Liver (tissue), 7 donors: ENCODE measurements at regions not wholly inside any gene's neighbourhood (a gene's known extent, or its start where the extent isn't known, plus 50 kb on each side); places are given as distances from the start of the nearest gene placed in this dataset.

ENCODE experiments used
- DNase-seq: peaks from one replicate; pipeline ENCODE4 v3.0.0-alpha.2; 2017; ENCODE audit warnings: low spot score
- H3K27ac ChIP-seq, 2 donors: one replicate each; pipeline ENCODE4 v1.7.0; 2013; ENCODE audit warnings: inconsistent platforms in 2 of 2, low read length in 2 of 2, control low read depth in 1 of 2, low read depth in 1 of 2, mild to moderate bottlenecking in 1 of 2
- H3K27me3 ChIP-seq, 4 donors: one replicate each; pipeline versions ENCODE4 v1.6.1 to v1.7.0; 2013; ENCODE audit warnings: low read length in 3 of 4, inconsistent platforms in 1 of 4, mild to moderate bottlenecking in 1 of 4, moderate library complexity in 1 of 4; ENCODE audit not compliant: control insufficient read depth in 4 of 4, insufficient read depth in 4 of 4
- H3K36me3 ChIP-seq, 4 donors: one replicate each; pipeline versions ENCODE4 v1.6.1 to v1.7.0; 2013; ENCODE audit warnings: low read length in 3 of 4, mild to moderate bottlenecking in 3 of 4, low read depth in 1 of 4, moderate library complexity in 1 of 4; ENCODE audit not compliant: control insufficient read depth in 4 of 4, insufficient read depth in 3 of 4
- H3K4me1 ChIP-seq, 4 donors: one replicate each; pipeline versions ENCODE4 v1.6.1 to v1.7.0; 2013; ENCODE audit warnings: low read length in 3 of 4, mild to moderate bottlenecking in 3 of 4, moderate library complexity in 1 of 4; ENCODE audit not compliant: control insufficient read depth in 4 of 4, insufficient read depth in 4 of 4
- H3K4me3 ChIP-seq, 3 donors: one replicate each; pipeline versions ENCODE4 v1.6.1 to v1.7.0; 2013; ENCODE audit warnings: low read length in 3 of 3, control low read depth in 1 of 3, low read depth in 1 of 3, mild to moderate bottlenecking in 1 of 3
- H3K9ac ChIP-seq, 2 donors: one replicate each; pipeline ENCODE4 v1.7.0; 2013; ENCODE audit warnings: low read length in 2 of 2, mild to moderate bottlenecking in 2 of 2, moderate library complexity in 2 of 2, control low read depth in 1 of 2, low read depth in 1 of 2
- H3K9me3 ChIP-seq, 4 donors: one replicate each; pipeline versions ENCODE4 v1.6.1 to v1.7.0; 2013; ENCODE audit warnings: low read length in 3 of 4; ENCODE audit not compliant: control insufficient read depth in 4 of 4
- ATF3 ChIP-seq: IDR thresholded peaks from 2 replicates; pipeline ENCODE4 v1.6.1; 2016; ENCODE audit warnings: antibody characterized with exemption
- EGR1 ChIP-seq, 2 donors: IDR thresholded peaks; 2 replicates each; pipeline ENCODE4 v1.6.1; 2016 to 2018; ENCODE audit warnings: antibody characterized with exemption in 2 of 2, low read depth in 2 of 2
- FOXA1 ChIP-seq: IDR thresholded peaks from 2 replicates; pipeline ENCODE4 v1.6.1; 2016; ENCODE audit warnings: antibody characterized with exemption
- FOXA2 ChIP-seq: IDR thresholded peaks from 2 replicates; pipeline ENCODE4 v1.6.1; 2016; ENCODE audit warnings: antibody characterized with exemption
- GABPA ChIP-seq, 2 donors: IDR thresholded peaks in 1 of 2; conservative IDR thresholded peaks in 1 of 2; 2 replicates each; pipeline ENCODE4 v1.6.1; 2016; ENCODE audit warnings: antibody characterized with exemption in 2 of 2, mild to moderate bottlenecking in 1 of 2, moderate library complexity in 1 of 2
- HNF4A ChIP-seq, 2 donors: conservative IDR thresholded peaks; 2 replicates each; pipeline ENCODE4 v1.6.1; 2016; ENCODE audit warnings: antibody characterized with exemption in 2 of 2, mild to moderate bottlenecking in 2 of 2
- HNF4G ChIP-seq: IDR thresholded peaks from 2 replicates; pipeline ENCODE4 v1.6.1; 2016; ENCODE audit warnings: antibody characterized with exemption
- JUND ChIP-seq, 2 donors: IDR thresholded peaks; 2 replicates each; pipeline ENCODE4 v1.6.1; 2016; ENCODE audit warnings: antibody characterized with exemption in 2 of 2
- MAX ChIP-seq: IDR thresholded peaks from 2 replicates; pipeline ENCODE4 v1.6.1; 2016; ENCODE audit warnings: antibody characterized with exemption
- NR2F2 ChIP-seq: IDR thresholded peaks from 2 replicates; pipeline ENCODE4 v1.6.1; 2016; ENCODE audit warnings: antibody characterized with exemption
- RAD21 ChIP-seq, 2 donors: IDR thresholded peaks; 2 replicates each; pipeline ENCODE4 v1.6.1; 2016; ENCODE audit warnings: antibody characterized with exemption in 2 of 2, mild to moderate bottlenecking in 2 of 2
- REST ChIP-seq: IDR thresholded peaks from 2 replicates; pipeline ENCODE4 v1.6.1; 2016; ENCODE audit warnings: antibody characterized with exemption, mild to moderate bottlenecking
- RXRA ChIP-seq, 2 donors: IDR thresholded peaks; 2 replicates each; pipeline ENCODE4 v1.6.1; 2017 to 2018; ENCODE audit warnings: antibody characterized with exemption in 2 of 2, mild to moderate bottlenecking in 1 of 2
- SP1 ChIP-seq: IDR thresholded peaks from 2 replicates; pipeline ENCODE4 v1.6.1; 2018; ENCODE audit warnings: antibody characterized with exemption, mild to moderate bottlenecking
- TAF1 ChIP-seq: conservative IDR thresholded peaks from 2 replicates; pipeline ENCODE4 v1.6.1; 2016; ENCODE audit warnings: antibody characterized with exemption, mild to moderate bottlenecking
- YY1 ChIP-seq: IDR thresholded peaks from 2 replicates; pipeline ENCODE4 v1.6.1; 2016; ENCODE audit warnings: antibody characterized with exemption, mild to moderate bottlenecking
- ZBTB33 ChIP-seq: IDR thresholded peaks from 2 replicates; pipeline ENCODE4 v1.6.1; 2016; ENCODE audit warnings: antibody characterized with exemption
- WGBS: extraction: QIAGEN DNeasy Blood & Tissue Kit; methylation state at CpG from one replicate; pipeline ENCODE4 v1.1.7; 2013; 5-methylcytosine and 5-hydroxymethylcytosine counted together
- donor health status: healthy.
- donor health status: healthy.
- donor health status: healthy.
- donor health status: healthy.

GRCh38 chr5:143931476-143931875 is 119.5 kb downstream of the HMHB1 start:
- DNase-seq, result no peak
- Histone ChIP-seq H3K36me3 (no peaks in the 10 kb centered on the region), H3K27ac (no peak overlapping the region), H3K4me3 (no peak overlapping the region), H3K9ac (no peak overlapping the region), H3K9me3 (no peaks in the 10 kb centered on the region), H3K4me1 (no peaks in the 10 kb centered on the region), H3K27me3 (no peaks in the 10 kb centered on the region)
- no peak for TF ChIP-seq RAD21 (IDR thresholded peaks at IDR 0.05)
- TF ChIP-seq NR2F2, result no peak
- TF ChIP-seq EGR1 (IDR thresholded peaks at IDR 0.05; ENCODE audit: low read depth in 2 of 2), result no peak
- no peak for TF ChIP-seq RXRA (IDR thresholded peaks at IDR 0.05)
- TF ChIP-seq HNF4G, result no peak
- no peak for TF ChIP-seq HNF4A (conservative IDR thresholded peaks at IDR 0.05)
- TF ChIP-seq GABPA (IDR thresholded peaks at IDR 0.05 in 1 of 2, conservative IDR thresholded peaks at IDR 0.05 in 1 of 2), result no peak
- no peak for TF ChIP-seq FOXA2
- no peak for TF ChIP-seq FOXA1
- no peak for TF ChIP-seq JUND (IDR thresholded peaks at IDR 0.05)
- no peak for TF ChIP-seq MAX
- no peak for TF ChIP-seq YY1
- TF ChIP-seq ZBTB33, result no peak
- TF ChIP-seq ATF3, result no peak
- TF ChIP-seq SP1, result no peak
- no peak for TF ChIP-seq TAF1
- 87% methylated on average over 4 of the region's 4 CpGs for WGBS

GRCh38 chr5:143931986-143932385 is 120.0 kb downstream of the HMHB1 start:
- Histone ChIP-seq H3K27me3 (no peaks in the 10 kb centered on the region), H3K9ac (no peak overlapping the region), H3K4me3 (no peak overlapping the region), H3K4me1 (no peaks in the 10 kb centered on the region), H3K9me3 (no peaks in the 10 kb centered on the region), H3K27ac (no peak overlapping the region), H3K36me3 (no peaks in the 10 kb centered on the region)
- no peak for DNase-seq
- no peak for TF ChIP-seq RAD21 (IDR thresholded peaks at IDR 0.05)
- TF ChIP-seq HNF4G, result no peak
- TF ChIP-seq YY1, result no peak
- no peak for TF ChIP-seq SP1
- no peak for TF ChIP-seq ZBTB33
- TF ChIP-seq FOXA1, result no peak
- no peak for TF ChIP-seq RXRA (IDR thresholded peaks at IDR 0.05)
- no peak for TF ChIP-seq JUND (IDR thresholded peaks at IDR 0.05)
- no peak for TF ChIP-seq HNF4A (conservative IDR thresholded peaks at IDR 0.05)
- TF ChIP-seq TAF1, result no peak
- no peak for TF ChIP-seq ATF3
- no peak for TF ChIP-seq FOXA2
- TF ChIP-seq EGR1 (IDR thresholded peaks at IDR 0.05; ENCODE audit: low read depth in 2 of 2), result no peak
- no peak for TF ChIP-seq NR2F2
- no peak for TF ChIP-seq GABPA (IDR thresholded peaks at IDR 0.05 in 1 of 2, conservative IDR thresholded peaks at IDR 0.05 in 1 of 2)
- TF ChIP-seq REST, result no peak
- 74% methylated on average over 1 of the region's 1 CpG for WGBS
